HG02798 (cell line): ENCODE measurements at regions not wholly inside any gene's neighbourhood (a gene's known extent, or its start where the extent isn't known, plus 50 kb on each side); places are given as distances from the start of the nearest gene placed in this dataset.
"Not testable (repeated sequence)": the region's sequence is repeated elsewhere in the genome, so short reads cannot be mapped to it uniquely, and the experiment has no call there.

ENCODE experiments used
- ATAC-seq: cut with Tn5 transposase; IDR thresholded peaks from one replicate; pipeline ENCODE4 v1.9.1; 2021; ENCODE audit warnings: mild to moderate bottlenecking; ENCODE audit not compliant: unreplicated experiment, poor library complexity

GRCh38 chr14:82626156-82627066 is 1092.8 kb upstream of the SEL1L start:
- no peak for ATAC-seq

DNA sequence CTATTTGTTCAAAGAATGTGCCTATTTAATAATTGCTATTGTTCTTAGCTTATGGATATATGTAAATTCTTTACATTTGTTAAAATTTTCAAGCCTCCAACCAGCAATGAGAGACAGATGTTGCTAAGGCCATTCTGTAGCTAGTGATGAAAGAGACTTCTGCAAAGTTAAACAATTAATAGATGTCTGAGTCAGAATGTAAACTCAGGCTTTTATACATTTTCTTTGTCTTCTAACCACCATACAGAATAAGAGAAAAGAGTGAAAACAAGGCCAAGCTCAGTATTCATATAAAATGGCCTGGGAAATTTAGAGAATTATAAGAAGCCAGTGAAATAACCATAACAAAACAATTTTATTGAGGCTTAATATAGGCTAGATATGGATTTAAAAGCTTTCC is 1102.3 kb upstream of the SEL1L start:
- ATAC-seq = no peak

DNA sequence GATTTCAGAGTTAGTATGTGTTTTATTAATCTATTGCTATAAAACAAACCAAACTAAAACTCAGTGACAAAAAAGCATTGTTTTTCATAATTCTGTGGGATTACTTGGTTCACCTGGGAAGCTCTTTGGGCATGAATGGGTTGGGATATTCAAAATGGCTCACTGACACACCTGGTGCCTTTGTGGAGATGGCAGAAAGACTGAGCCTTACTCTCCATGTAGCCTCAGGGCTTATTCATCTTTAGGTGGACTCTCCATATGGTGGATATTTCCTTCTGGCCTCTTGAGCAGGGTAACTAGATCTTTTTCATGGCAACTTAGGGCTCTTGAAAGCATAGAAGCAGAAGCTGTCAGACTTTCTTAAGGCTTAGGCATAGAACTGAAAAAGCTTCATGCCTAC is 1102.8 kb upstream of the SEL1L start:
- no peak for ATAC-seq

DNA sequence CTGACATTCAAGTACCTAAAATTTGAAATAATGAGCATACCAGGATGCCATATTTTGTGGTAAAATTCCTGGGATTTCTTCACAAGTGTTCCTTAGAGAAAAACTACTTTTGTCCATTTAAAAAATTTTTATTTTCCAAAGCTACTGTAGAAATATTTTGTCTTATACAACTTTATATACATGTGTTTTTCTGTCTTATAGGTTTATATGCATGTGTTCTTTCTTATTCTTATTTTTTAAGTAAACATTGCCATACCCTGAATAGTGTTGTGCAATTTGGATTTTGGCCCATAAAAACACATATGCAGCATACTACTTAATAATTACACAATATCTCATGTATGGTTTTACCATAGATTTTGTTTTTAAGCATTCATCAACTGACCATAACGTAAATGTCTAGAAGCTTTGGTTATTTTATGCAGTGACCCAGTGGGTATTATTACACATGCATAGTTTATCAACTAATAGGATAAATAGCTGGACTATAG is 1107.4 kb upstream of the SEL1L start:
- no peak for ATAC-seq

DNA sequence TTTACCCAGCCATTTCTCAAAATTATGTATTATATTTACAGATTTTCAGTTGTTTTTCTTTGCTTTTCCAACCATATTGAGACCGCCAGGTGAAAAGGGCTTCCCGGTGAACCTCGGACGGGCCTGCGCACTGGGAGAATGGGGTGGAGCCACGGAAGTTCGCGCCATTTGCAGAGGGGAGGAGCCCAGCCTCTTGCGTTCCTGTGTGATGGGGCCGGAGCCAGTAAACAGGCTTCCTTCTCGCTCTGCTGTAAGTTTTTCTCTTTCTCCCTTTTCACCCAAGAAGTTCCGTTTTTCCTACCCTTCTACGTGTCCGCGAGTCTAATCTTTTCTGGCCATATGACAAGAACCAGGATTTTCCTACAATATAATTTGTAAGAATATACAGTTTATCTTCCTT is 1108.8 kb upstream of the SEL1L start:
- ATAC-seq = peak; percentile 79

DNA sequence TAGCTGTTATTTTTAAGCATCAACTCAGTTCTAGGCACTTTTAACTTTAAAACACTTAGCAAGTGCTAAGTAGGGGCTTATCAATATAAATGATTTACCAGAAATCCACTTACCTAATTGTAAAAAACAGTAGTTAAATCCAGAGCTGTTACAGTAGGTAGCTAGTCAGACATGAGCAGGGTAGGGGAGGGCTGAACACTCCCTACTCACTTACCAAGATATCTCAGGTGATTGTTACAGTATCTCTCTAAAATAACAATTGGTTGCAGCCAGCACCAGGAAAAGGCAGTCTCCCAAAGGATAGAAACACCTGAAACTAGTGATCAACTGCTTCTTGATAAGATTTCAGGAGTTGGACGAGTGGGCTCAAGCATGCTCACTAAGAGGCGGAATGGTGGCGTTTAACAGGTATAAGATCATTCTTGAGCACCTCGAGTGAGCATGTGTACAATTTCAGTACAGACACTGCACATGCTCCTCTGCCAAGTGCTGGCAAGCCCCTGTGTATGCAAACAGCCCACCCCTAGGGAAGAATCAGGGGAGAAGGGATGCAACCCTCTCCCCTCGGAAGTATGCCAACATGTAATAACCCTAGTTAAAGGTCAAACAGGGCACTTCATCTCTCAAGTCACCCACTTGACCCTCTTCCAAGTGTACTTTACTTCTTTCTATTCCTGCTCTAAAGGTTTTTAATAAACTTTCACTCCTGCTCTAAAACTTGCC is 1113.6 kb upstream of the SEL1L start:
- ATAC-seq = no peak

DNA sequence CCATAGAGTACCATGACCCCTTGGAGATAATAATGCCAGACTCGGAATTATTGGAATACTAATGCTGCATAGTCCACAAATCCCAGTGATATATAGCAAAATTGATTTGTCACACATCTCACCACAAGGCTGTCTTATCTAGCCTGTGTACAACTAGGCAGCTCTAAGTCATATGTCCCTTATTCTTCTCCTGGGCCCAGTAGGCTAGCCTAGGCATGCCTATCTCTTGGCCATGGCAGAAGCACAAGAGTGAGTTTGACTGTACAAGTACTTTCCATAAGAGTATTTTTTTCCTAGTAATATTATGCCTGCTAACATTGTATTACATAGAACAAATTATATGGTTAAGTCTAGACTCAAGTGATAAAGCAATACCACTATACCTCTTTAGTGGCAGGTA is 1122.1 kb upstream of the SEL1L start:
- ATAC-seq = no peak

GRCh38 chr14:82657186-82657675 is 1123.6 kb upstream of the SEL1L start:
- ATAC-seq = no peak

GRCh38 chr14:82661258-82661657 is 1127.6 kb upstream of the SEL1L start:
- ATAC-seq = no peak

GRCh38 chr14:82667006-82667405 is 1133.4 kb upstream of the SEL1L start:
- ATAC-seq = no peak

GRCh38 chr14:82667501-82667900 is 1133.8 kb upstream of the SEL1L start:
- no peak for ATAC-seq

GRCh38 chr14:82676403-82676802 is 1142.8 kb upstream of the SEL1L start:
- no peak for ATAC-seq

- no peak for ATAC-seq
These were observed 1156.3 kb upstream of the SEL1L start for GRCh38 chr14:82689948-82690347.

- ATAC-seq = not testable (repeated sequence)
These were observed 1157.5 kb upstream of the SEL1L start for GRCh38 chr14:82691191-82691590.

GRCh38 chr14:82694820-82695219 is 1161.2 kb upstream of the SEL1L start:
- no peak for ATAC-seq

DNA sequence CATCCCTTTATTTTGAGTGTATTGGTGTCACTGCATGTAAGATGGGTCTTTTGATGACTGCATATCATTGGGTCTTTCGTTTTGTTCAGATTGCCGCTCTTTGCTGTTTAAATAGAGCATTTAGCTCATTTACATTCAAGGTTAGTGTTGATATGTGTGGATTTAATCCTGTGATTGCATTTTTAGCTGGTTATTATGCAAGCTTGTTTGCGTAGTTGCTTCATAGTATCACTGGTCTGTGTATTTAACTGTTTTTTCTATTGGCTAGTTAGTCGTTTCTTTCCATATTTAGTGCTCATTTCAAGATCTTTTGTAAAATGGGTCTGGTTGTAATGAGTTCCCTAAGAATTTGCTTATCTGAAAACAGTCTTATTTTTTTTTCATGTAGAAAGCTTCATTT is 1170.6 kb upstream of the SEL1L start:
- ATAC-seq = no peak

- peak; percentile 59 for ATAC-seq
These were observed 1176.7 kb upstream of the SEL1L start for GRCh38 chr14:82710267-82710841.

DNA sequence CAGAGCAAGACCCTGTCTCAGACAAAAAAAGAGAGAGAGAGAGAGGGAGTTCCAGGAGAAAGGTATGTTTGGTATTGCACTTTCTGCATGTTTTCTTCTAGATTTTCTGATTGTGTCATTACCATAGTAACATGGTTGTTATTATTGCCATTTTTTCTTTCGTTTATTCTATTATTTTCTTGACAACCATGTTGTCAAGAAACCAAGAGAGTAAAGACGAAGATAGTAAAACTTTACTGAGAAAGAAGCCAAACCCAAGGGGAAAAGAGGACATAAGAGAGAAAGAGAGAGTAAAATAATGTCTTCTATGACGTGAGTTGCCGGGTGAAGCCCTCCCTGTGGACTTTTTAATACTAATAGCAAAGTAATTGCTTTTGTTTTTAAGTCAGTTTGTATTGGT is 1186.0 kb upstream of the SEL1L start:
- ATAC-seq = no peak

DNA sequence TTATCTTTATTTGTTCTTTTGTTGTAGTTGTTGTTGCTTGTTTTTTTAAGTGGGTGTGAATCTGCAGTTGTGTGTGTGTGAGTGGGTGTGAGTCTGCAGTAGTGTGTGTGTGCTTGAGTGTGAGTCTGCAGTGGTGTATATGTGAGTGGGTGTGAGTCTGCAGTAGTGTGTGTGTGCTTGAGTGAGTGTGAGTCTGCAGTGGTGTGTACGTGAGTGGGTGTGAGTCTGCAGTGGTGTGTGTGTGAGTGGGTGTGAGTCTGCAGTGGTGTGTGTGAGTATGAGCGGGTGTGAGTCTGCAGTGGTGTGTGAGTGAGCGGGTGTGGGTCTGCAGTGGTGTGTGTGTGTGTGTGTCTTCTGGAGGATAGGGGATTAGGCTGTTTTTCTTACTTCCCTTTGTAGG is 1186.8 kb upstream of the SEL1L start:
- ATAC-seq = no peak

- no peak for ATAC-seq
These were observed 1187.3 kb upstream of the SEL1L start for GRCh38 chr14:82720946-82721345.

DNA sequence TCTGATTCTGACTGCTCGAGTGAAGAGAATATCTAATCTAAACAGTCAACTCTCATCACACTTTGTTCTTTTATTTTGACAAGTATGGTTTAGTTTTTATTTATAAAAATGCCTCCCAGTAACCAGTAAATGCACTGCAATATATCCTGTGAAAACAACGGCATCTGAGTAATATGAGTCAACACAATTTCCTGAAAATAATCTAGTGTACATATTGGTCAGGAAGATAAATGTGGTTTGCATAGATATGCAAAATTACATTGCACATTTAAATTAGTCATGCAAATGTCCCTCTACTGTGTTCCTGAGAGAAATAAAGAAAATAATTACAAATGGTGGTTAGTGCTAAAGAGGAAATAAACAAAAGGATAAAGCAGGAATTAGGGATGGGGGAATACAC is 1190.7 kb upstream of the SEL1L start:
- no peak for ATAC-seq
